IMR-90 (cell line): ENCODE measurements at regions not wholly inside any gene's neighbourhood (a gene's known extent, or its start where the extent isn't known, plus 50 kb on each side); places are given as distances from the start of the nearest gene placed in this dataset.

ENCODE experiments used
- ATAC-seq: fragments of 200-7000 bp; cut with Tn5 transposase; 2 replicates; pipeline ENCODE4 v1.9.1; 2020; ENCODE audit warnings: low read depth, mild to moderate bottlenecking, moderate library complexity
- BruUV-seq: library from RNA; stranded (reverse); fragments of 400-500 nt; replicated peaks from 2 replicates; lab custom pipeline; 2021; lab: Mats Ljungman, UMichigan
- CTCF ChIA-PET: fragments of 300-600 bp; formaldehyde crosslinking; extraction: SDS; loops from one replicate; lab custom pipeline; 2021; ENCODE audit warnings: antibody characterized with exemption; lab: Yijun Ruan, JAX
- POLR2A ChIA-PET: fragments of 300-600 bp; sonication (Branson Sonifier 250); formaldehyde crosslinking; loops from one replicate; lab custom pipeline; 2022; ENCODE audit warnings: antibody characterized with exemption; ENCODE audit not compliant: unreplicated experiment; lab: Charles Lee
- DNase-seq: peaks from one replicate; pipeline ENCODE4 v3.0.0; 2013
- H2AFZ ChIP-seq: replicated peaks from 2 replicates; pipeline ENCODE3; 2013; ENCODE audit warnings: low read length, mild to moderate bottlenecking; ENCODE audit not compliant: poor library complexity
- H2AK5ac ChIP-seq: 2 replicates; pipeline ENCODE4 v1.6.1; 2013; ENCODE audit warnings: low read depth, low read length, inconsistent platforms
- H2AK9ac ChIP-seq: replicated peaks from 2 replicates; pipeline ENCODE3; 2013; ENCODE audit warnings: mild to moderate bottlenecking, low read depth, low read length, moderate library complexity; ENCODE audit not compliant: poor library complexity
- H2BK120ac ChIP-seq: 2 replicates; pipeline ENCODE4 v1.6.1; 2013; ENCODE audit warnings: low read depth, low read length, inconsistent platforms
- H2BK15ac ChIP-seq: 3 replicates; pipeline ENCODE4 v1.6.1; 2013; ENCODE audit warnings: low read depth, low read length, inconsistent platforms
- H2BK20ac ChIP-seq: 2 replicates; pipeline ENCODE4 v1.6.1; 2013; ENCODE audit warnings: low read depth, mild to moderate bottlenecking, inconsistent platforms, low read length, moderate library complexity
- H2BK5ac ChIP-seq: 2 replicates; pipeline ENCODE4 v1.6.1; 2013; ENCODE audit warnings: mild to moderate bottlenecking, low read depth, low read length, inconsistent platforms; ENCODE audit not compliant: poor library complexity, severe bottlenecking
- H3K14ac ChIP-seq: replicated peaks from 2 replicates; pipeline ENCODE4 v1.6.1; 2013; ENCODE audit warnings: low read depth, low read length, inconsistent platforms
- H3K18ac ChIP-seq: 2 replicates; pipeline ENCODE4 v1.6.1; 2013; ENCODE audit warnings: low read depth, low read length, control low read depth
- H3K23ac ChIP-seq: 2 replicates; pipeline ENCODE4 v1.6.1; 2013; ENCODE audit warnings: low read depth, low read length, inconsistent platforms
- H3K27ac ChIP-seq: 2 replicates; pipeline ENCODE4 v1.5.1; 2013; ENCODE audit warnings: mild to moderate bottlenecking, control low read depth, low read length; ENCODE audit not compliant: insufficient read depth
- H3K27me3 ChIP-seq: 2 replicates; pipeline ENCODE4 v1.6.1; 2013; ENCODE audit warnings: low read length; ENCODE audit not compliant: control insufficient read depth, insufficient read depth
- H3K36me3 ChIP-seq: 2 replicates; pipeline ENCODE4 v1.6.1; 2013; ENCODE audit warnings: low read length, mixed read lengths; ENCODE audit not compliant: control insufficient read depth, insufficient read depth
- H3K4ac ChIP-seq: 2 replicates; pipeline ENCODE4 v1.6.1; 2013; ENCODE audit warnings: low read depth, low read length, inconsistent platforms
- H3K4me1 ChIP-seq: 2 replicates; pipeline ENCODE4 v1.6.1; 2013; ENCODE audit warnings: low read length, mixed read lengths; ENCODE audit not compliant: control insufficient read depth, insufficient read depth
- H3K4me2 ChIP-seq: 2 replicates; pipeline ENCODE4 v1.6.1; 2013; ENCODE audit warnings: low read depth, mild to moderate bottlenecking, control low read depth, low read length, moderate library complexity
- H3K4me3 ChIP-seq: 2 replicates; pipeline ENCODE4 v1.5.1; 2013; ENCODE audit warnings: low read depth, mild to moderate bottlenecking, control low read depth, low read length, moderate library complexity; ENCODE audit not compliant: insufficient read depth
- H3K56ac ChIP-seq: 2 replicates; pipeline ENCODE4 v1.6.1; 2013; ENCODE audit warnings: low read length, inconsistent platforms; ENCODE audit not compliant: insufficient read depth; ENCODE audit errors: extremely low read depth
- H3K79me1 ChIP-seq, 2 experiments: 2 replicates each; pipeline ENCODE4 v1.6.1; 2013; ENCODE audit warnings: low read length in 2 of 2, inconsistent platforms in 1 of 2, low read depth in 1 of 2
- H3K9ac ChIP-seq: 2 replicates; pipeline ENCODE4 v1.6.1; 2013; ENCODE audit warnings: low read depth, low read length, control low read depth
- H3K9me1 ChIP-seq: 2 replicates; pipeline ENCODE4 v1.6.1; 2013; ENCODE audit warnings: low read length, inconsistent platforms; ENCODE audit not compliant: insufficient read depth
- H3K9me3 ChIP-seq: 2 replicates; pipeline ENCODE4 v1.6.1; 2013; ENCODE audit warnings: low read length; ENCODE audit not compliant: control insufficient read depth, insufficient read depth
- H4K20me1 ChIP-seq: 2 replicates; pipeline ENCODE4 v1.6.1; 2013; ENCODE audit warnings: low read length, inconsistent platforms; ENCODE audit not compliant: insufficient read depth
- H4K5ac ChIP-seq: 2 replicates; pipeline ENCODE4 v1.6.1; 2013; ENCODE audit warnings: mild to moderate bottlenecking, low read depth, low read length, control low read depth
- H4K8ac ChIP-seq, 2 experiments: 2 replicates each; pipeline ENCODE4 v1.6.1; 2013; ENCODE audit warnings: low read depth in 2 of 2, low read length in 2 of 2, control low read depth in 1 of 2, inconsistent platforms in 1 of 2
- H4K91ac ChIP-seq: 2 replicates; pipeline ENCODE4 v1.6.1; 2013; ENCODE audit warnings: low read depth, low read length, inconsistent platforms; ENCODE audit not compliant: insufficient read depth
- CHD1 ChIP-seq: IDR thresholded peaks from 2 replicates; pipeline ENCODE4 v1.6.1; 2012; ENCODE audit warnings: low read depth, low read length, improper control_type of control experiment
- MAZ ChIP-seq: IDR thresholded peaks from 2 replicates; pipeline ENCODE4 v1.6.1; 2012; ENCODE audit warnings: low read depth, mild to moderate bottlenecking, low read length, improper control_type of control experiment, moderate library complexity, borderline replicate concordance
- NFE2L2 ChIP-seq: fragments of 150-350 bp; IDR thresholded peaks from 2 replicates; pipeline ENCODE4 v1.6.1; 2016; ENCODE audit warnings: low read depth, mild to moderate bottlenecking, low read length
- POLR2A ChIP-seq: IDR thresholded peaks from 2 replicates; pipeline ENCODE4 v1.6.1; 2012; ENCODE audit warnings: mild to moderate bottlenecking, low read depth, low read length
- RCOR1 ChIP-seq: IDR thresholded peaks from 2 replicates; pipeline ENCODE4 v1.6.1; 2012; ENCODE audit warnings: mild to moderate bottlenecking, low read length, improper control_type of control experiment; ENCODE audit not compliant: insufficient replicate concordance
- WGBS, 2 experiments: methylation state at CpG; one replicate each; pipeline versions ENCODE4 v1.1.5 to v1.1.7; 2013; ENCODE audit warnings: missing lambda C conversion rate in 2 of 2; ENCODE audit not compliant: insufficient read length in 1 of 2; ENCODE audit errors: extremely low coverage in 2 of 2; 5-methylcytosine and 5-hydroxymethylcytosine counted together
- dilution Hi-C: fragments of 300-500 bp; cut with HindIII; formaldehyde crosslinking; loops from one replicate; pipeline ENCODE4 v1.14.3; 2018; ENCODE audit warnings: low sequenced_read_pairs; ENCODE audit not compliant: unreplicated experiment
- in situ Hi-C: fragments of 300-500 bp; cut with MboI; formaldehyde crosslinking; loops from 3 replicates; pipeline ENCODE4 v1.14.3; 2019; ENCODE audit warnings: low sequenced_read_pairs, inconsistent platforms, mixed read lengths
- intact Hi-C: fragments of 100-400 bp; cut with micrococcal nuclease; formaldehyde crosslinking; loops from 2 replicates; pipeline ENCODE4 v1.10.0; 2022
- TF ChIP-seq, protein P1 (sequence below): fragments of 150-350 bp; IDR thresholded peaks from 2 replicates; pipeline ENCODE4 v1.6.1; 2017; ENCODE audit warnings: mild to moderate bottlenecking, antibody characterized with exemption, low read length, low read depth

DNA sequence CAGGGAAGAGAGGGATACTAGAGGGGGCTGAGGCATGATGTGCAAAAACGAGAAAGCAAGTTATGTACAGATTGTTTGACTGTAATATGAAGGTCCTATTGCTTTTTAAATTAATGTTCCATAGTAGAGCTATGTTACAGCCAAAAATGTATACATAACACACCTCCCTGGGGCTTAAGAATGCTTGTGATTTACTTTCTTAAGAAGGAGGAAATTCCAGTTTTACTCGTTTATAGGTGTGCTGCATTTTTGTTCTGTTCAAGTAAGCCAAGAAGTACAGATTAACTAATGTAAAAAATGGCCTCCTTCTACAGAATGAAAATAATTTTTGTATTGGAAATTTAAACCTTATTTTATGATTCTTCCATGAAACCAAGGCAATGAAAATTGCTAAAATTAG, 614.4 kb upstream of the NR3C2 start:
- H4K5ac ChIP-seq = no peak overlapping the region
- H4K8ac ChIP-seq = no peak overlapping the region
- H2AK5ac ChIP-seq = no peak overlapping the region
- BruUV-seq = no TSS peak
- H3K27ac ChIP-seq = no peak overlapping the region
- H3K23ac ChIP-seq = no peak overlapping the region
- H3K14ac ChIP-seq = no peak overlapping the region
- no peak overlapping the region for H4K91ac ChIP-seq
- no peaks in the 10 kb centered on the region for H3K79me1 ChIP-seq
- no peak overlapping the region for H3K18ac ChIP-seq
- WGBS, 2 experiments = no CpG with 5 or more reads among the region's 2 CpGs
- H3K4ac ChIP-seq = no peak overlapping the region
- H3K4me2 ChIP-seq = no peak overlapping the region
- no peaks in the 10 kb centered on the region for H3K27me3 ChIP-seq
- no peak overlapping the region for H2BK15ac ChIP-seq
- POLR2A ChIA-PET = no interaction called here
- CTCF ChIA-PET = no interaction called here
- in situ Hi-C loops = no loop called here
- no peaks in the 10 kb centered on the region for H3K9me1 ChIP-seq
- H2AK9ac ChIP-seq = no peak overlapping the region
- H3K9ac ChIP-seq = no peak overlapping the region
- no peak overlapping the region for H2BK20ac ChIP-seq
- no peak overlapping the region for H3K4me3 ChIP-seq
- no peaks in the 10 kb centered on the region for H3K4me1 ChIP-seq
- no peak overlapping the region for H2BK5ac ChIP-seq
- H3K9me3 ChIP-seq = no peaks in the 10 kb centered on the region
- H3K36me3 ChIP-seq = no peaks in the 10 kb centered on the region
- DNase-seq = no peak
- no peak for TF ChIP-seq NFE2L2
- no peak for TF ChIP-seq RCOR1
- no peak for TF ChIP-seq MAZ
- TF ChIP-seq, protein P1, sequence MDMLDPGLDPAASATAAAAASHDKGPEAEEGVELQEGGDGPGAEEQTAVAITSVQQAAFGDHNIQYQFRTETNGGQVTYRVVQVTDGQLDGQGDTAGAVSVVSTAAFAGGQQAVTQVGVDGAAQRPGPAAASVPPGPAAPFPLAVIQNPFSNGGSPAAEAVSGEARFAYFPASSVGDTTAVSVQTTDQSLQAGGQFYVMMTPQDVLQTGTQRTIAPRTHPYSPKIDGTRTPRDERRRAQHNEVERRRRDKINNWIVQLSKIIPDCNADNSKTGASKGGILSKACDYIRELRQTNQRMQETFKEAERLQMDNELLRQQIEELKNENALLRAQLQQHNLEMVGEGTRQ = no peak
- TF ChIP-seq POLR2A = no peak
- TF ChIP-seq CHD1 = no peak
- dilution Hi-C loops = no loop called here
- intact Hi-C loops = no loop called here
- H3K56ac ChIP-seq = no peak overlapping the region
- no peak overlapping the region for H2BK120ac ChIP-seq
- no peaks in the 10 kb centered on the region for H4K20me1 ChIP-seq
- no peak overlapping the region for H2AFZ ChIP-seq
- ATAC-seq = no peak
